ENCODE measurements at regions not wholly inside any gene's neighbourhood (a gene's known extent, or its start where the extent isn't known, plus 50 kb on each side); places are given as distances from the start of the nearest gene placed in this dataset.

DNA sequence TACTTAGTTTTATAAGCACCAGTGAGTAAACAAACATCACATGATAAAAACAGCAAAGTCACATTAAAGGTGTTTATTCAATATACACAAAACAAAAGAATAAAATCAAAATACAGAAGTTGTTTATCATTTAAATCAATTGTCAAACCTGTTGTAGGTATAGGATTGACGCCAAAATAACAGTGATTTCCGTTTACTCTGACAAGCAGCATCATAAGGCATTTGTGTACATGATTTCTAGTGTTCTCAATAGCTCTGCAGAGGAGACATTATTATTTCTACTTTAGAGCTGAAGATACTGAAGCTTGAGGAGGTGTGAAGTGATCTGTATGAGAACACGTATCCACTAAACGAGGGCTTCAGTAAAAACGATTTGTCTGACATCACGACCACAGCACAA is 171.9 kb downstream of the CCDC59 start:
- DNase-seq (ENCODE audit: extremely low read depth in 1 of 4, low spot score in 3 of 4) (no peak), FAIRE-seq (no peak), ATAC-seq (no peak)
- no peak overlapping the region for H3K9ac ChIP-seq (ENCODE audit: insufficient read depth in 1 of 2, low read depth in 2 of 2, low read length in 2 of 2)
- intact Hi-C loops (cut with micrococcal nuclease) (no loop called here), in situ Hi-C loops (cut with MboI) (no loop called here)
- no peak overlapping the region for H3K4me2 ChIP-seq (ENCODE audit: insufficient read depth, low read length)
- POLR2A ChIA-PET: no interaction called here
- no peaks in the 10 kb centered on the region for H3K27me3 ChIP-seq (ENCODE audit: control insufficient read depth in 2 of 2, insufficient read depth in 2 of 2, low read length in 2 of 2)
- no peaks in the 10 kb centered on the region for H3K79me2 ChIP-seq (ENCODE audit: control insufficient read depth, insufficient read depth, low read length)
- no peaks in the 10 kb centered on the region for H4K20me1 ChIP-seq (replicated peaks; ENCODE audit: control insufficient read depth, insufficient read depth, low read length)
- no peak overlapping the region for H2AFZ ChIP-seq (ENCODE audit: low read depth, low read length)
- TF ChIP-seq FOS (IDR thresholded peaks at IDR 0.05; ENCODE audit: extremely low read depth, insufficient read length) (no peak), GATAD2A (IDR thresholded peaks at IDR 0.05) (no peak), GTF2A2 (tag; IDR thresholded peaks at IDR 0.05) (no peak), SMARCA5 (IDR thresholded peaks at IDR 0.05) (no peak), NCOA2 (IDR thresholded peaks at IDR 0.05; ENCODE audit: partially characterized antibody in 2 of 2) (no peak), SMAD2 (IDR thresholded peaks at IDR 0.05; ENCODE audit: low read depth, low read length) (no peak)
- TF ChIP-seq, protein P1, sequence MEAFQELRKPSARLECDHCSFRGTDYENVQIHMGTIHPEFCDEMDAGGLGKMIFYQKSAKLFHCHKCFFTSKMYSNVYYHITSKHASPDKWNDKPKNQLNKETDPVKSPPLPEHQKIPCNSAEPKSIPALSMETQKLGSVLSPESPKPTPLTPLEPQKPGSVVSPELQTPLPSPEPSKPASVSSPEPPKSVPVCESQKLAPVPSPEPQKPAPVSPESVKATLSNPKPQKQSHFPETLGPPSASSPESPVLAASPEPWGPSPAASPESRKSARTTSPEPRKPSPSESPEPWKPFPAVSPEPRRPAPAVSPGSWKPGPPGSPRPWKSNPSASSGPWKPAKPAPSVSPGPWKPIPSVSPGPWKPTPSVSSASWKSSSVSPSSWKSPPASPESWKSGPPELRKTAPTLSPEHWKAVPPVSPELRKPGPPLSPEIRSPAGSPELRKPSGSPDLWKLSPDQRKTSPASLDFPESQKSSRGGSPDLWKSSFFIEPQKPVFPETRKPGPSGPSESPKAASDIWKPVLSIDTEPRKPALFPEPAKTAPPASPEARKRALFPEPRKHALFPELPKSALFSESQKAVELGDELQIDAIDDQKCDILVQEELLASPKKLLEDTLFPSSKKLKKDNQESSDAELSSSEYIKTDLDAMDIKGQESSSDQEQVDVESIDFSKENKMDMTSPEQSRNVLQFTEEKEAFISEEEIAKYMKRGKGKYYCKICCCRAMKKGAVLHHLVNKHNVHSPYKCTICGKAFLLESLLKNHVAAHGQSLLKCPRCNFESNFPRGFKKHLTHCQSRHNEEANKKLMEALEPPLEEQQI (IDR thresholded peaks at IDR 0.05): no peak
- TF ChIP-seq, protein P2, sequence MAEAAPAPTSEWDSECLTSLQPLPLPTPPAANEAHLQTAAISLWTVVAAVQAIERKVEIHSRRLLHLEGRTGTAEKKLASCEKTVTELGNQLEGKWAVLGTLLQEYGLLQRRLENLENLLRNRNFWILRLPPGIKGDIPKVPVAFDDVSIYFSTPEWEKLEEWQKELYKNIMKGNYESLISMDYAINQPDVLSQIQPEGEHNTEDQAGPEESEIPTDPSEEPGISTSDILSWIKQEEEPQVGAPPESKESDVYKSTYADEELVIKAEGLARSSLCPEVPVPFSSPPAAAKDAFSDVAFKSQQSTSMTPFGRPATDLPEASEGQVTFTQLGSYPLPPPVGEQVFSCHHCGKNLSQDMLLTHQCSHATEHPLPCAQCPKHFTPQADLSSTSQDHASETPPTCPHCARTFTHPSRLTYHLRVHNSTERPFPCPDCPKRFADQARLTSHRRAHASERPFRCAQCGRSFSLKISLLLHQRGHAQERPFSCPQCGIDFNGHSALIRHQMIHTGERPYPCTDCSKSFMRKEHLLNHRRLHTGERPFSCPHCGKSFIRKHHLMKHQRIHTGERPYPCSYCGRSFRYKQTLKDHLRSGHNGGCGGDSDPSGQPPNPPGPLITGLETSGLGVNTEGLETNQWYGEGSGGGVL (CRISPR knock-in tag; IDR thresholded peaks at IDR 0.05): no peak
- no peaks in the 10 kb centered on the region for H3K36me3 ChIP-seq (ENCODE audit: control insufficient read depth, insufficient read depth, low read length)
- H3K4me1 ChIP-seq (replicated peaks in 1 of 2; ENCODE audit: control insufficient read depth in 2 of 2, insufficient read depth in 2 of 2, low read length in 2 of 2): no peaks in the 10 kb centered on the region
- no peak overlapping the region for H3K4me3 ChIP-seq
- CTCF ChIA-PET (ENCODE audit: low intra/inter-chr PET ratio): no interaction called here
- no TSS peak for BruUV-seq (replicated peaks)
- 0% methylated on average over 6 of the region's 6 CpGs for WGBS (ENCODE audit: insufficient coverage, low coverage, missing lambda C conversion rate)
- no peak overlapping the region for H3K27ac ChIP-seq (ENCODE audit: extremely low read depth, low read depth, low read length)
- H3K9me3 ChIP-seq (replicated peaks; ENCODE audit: control insufficient read depth, insufficient read depth, low read depth, low read length): no peaks in the 10 kb centered on the region
- H3K9me1 ChIP-seq (ENCODE audit: control insufficient read depth, insufficient read depth, low read length): no peaks in the 10 kb centered on the region

Measured in K562 (cell line).